ENCODE measurements at regions not wholly inside any gene's neighbourhood (a gene's known extent, or its start where the extent isn't known, plus 50 kb on each side); places are given as distances from the start of the nearest gene placed in this dataset.

DNA sequence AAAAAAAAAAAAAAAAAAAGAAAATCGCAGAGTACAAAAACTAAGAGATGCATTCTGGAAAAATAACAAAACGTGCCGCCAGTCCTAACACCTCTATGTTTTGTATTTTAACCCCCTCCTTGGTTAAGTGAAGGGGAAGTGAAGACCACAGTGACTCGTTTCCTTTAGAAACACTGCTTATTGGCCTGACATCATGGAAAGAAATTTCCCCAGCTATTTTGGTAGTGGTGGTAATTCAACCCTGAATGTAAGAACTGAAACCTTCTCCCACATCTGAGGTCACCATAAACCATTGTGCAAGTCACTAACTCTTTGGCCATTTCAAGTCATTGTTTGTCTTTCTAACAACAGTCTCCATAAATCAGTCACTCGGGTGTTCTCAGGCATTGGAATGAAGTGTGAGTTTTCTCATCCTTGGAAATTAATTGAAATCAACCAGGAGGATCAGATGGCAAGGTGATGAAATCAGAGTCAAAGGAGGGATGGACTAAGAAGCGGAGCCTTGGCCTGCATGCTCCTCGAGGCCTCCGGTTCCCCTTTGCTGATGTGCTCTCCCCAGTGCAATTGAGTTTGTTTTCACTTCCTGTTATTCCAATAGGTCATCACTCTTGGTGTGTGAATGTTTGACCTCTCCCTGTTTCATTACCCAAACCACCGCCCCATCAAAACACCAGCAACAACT, 443.9 kb downstream of the FGF9 start:
- TF ChIP-seq TAF1 (IDR thresholded peaks at IDR 0.05; ENCODE audit: borderline replicate concordance, insufficient read depth, low read length) (no peak), POLR2AphosphoS5 (IDR thresholded peaks at IDR 0.05; ENCODE audit: low read depth, low read length) (no peak), SIN3A (IDR thresholded peaks at IDR 0.05; ENCODE audit: borderline replicate concordance, insufficient read depth, low read length) (no peak), REST (IDR thresholded peaks at IDR 0.05; ENCODE audit: insufficient read depth in 1 of 2, low read depth in 2 of 2, low read length in 2 of 2) (no peak), FOXP2 (optimal IDR thresholded peaks at IDR 0.05; ENCODE audit: borderline replicate concordance, extremely low read depth, extremely low read length, insufficient read depth) (no peak)
